ENCODE measurements at regions not wholly inside any gene's neighbourhood (a gene's known extent, or its start where the extent isn't known, plus 50 kb on each side); places are given as distances from the start of the nearest gene placed in this dataset.
A peak's percentile ranks its signal among the peaks of the same experiment; 100 is the strongest.

DNA sequence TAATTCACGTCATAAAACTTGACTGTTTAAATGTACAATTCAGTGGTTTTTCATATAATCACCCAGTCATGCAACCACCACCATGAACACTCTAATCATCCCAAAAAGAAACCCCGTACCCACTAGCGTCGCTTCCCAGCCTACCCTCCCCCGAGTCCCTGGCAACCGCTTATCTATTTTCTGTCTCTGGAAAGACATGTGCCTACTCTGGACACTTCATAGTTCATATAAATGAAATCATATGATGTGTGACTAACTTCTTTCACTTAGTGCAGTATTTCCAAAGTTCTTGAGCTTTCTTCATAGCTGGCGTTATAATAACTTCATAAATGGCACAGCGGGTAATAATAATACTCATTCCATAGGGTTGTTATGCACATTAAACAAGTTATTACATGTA, 215.2 kb downstream of the MYLK4 start:
- no peak for ATAC-seq

DNA sequence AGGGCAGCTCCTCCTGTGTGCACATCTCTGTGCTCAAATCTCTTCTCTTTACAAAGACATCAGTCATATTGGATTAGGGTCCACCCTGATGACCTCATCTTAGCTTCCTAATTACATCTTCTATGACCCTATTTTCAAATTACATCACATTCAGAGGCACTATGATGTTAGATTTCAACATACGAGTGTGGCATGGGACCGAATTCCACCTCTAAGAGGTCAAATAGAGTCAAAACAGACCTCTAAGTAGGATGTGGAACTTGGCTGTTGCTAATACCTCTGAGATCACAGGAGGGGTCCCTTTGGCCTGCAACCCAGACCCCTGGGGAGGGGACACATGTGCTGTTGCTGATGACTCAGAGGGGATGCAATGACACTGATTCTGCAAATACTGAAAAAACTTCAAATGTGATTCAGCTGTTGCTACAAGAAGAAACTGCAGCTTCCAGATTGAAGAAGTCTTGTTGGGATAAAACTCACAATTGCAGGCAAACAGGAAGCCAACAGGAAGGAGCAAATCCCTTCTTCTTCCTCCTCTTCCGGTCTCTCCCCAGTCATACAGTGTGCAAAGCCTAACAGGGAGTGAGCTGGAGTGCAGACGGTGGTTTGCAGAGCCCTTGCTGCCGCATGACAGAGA, 216.2 kb downstream of the MYLK4 start:
- ATAC-seq: no peak

DNA sequence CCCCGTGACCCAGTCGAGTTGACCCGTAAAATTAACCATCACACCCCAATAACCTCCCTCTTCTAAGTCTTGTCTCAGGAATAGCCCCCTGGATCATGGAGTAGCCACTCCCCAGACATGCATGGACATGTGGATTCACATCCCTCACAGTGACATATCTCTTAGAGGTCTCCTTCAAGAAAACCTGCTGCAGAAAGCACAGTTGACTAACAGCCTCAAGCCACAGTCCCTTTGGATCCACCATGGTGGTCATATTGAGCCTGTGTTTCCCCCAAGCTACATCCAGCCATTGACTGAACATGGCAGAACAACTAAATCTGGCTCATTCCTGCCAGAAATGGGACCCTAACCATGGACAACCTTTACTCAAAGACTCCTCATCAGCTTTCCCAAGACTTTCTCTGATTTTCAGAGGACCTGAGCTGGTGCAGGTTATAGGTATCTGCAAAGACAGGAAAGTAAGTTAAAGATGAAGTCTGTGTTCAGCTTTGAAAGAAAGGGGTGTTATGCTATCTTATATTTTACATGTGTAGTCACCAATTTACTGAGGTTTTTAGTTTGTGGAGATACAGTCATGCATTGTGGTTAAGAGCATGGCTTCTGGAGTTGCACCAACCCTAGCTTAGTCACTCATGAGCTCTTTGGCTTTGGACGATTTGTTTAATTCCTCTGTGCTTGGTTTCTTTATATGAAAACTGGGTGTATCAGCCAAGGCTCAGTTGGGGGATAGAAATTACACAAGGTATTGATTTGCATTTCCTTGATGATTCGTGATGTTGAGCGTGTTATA, 219.1 kb downstream of the MYLK4 start:
- ATAC-seq: peak; percentile 95

DNA sequence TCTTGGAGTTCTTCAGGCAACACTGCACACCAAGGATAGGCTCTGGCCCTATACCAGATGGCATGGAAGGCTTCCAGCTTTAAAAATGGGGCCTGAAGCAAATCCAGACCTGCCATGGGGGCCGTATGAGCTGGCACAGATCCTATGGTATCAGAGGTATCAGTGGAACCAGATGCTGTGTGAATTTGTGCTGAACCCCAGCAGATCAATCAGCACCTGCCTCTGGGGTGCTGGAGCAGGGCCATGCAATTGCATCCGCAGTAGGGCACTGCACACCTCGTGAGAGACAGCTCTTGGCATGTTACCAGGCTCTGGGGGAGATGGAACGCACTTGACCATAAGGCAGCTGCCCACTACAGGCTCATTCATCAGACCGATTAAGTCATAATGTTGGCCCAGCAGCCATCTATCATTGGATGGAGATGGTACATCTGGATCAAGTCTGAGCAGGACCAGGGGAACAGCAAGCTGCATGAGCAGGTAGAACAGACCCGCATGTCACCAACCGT, 221.5 kb downstream of the MYLK4 start:
- ATAC-seq: no peak

DNA sequence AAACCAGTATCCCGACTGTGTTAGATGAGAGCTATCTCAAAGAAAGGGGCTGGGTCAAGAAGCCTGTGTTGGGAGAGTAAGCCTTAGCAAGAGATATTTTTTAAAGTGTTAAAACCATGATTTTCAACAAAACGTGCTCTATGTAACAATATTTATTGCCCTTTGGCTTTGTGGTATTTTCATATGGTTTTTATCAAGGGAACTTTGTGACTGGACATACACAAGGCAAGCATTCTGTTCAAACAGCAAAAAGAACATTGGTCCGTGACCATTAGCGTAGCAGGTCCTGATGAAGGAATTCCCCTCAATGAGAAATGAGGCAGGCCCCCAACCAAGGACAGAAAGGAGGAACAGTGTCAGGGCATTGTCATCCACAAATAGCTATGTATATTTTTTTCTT, 222.6 kb downstream of the MYLK4 start:
- no peak for ATAC-seq

DNA sequence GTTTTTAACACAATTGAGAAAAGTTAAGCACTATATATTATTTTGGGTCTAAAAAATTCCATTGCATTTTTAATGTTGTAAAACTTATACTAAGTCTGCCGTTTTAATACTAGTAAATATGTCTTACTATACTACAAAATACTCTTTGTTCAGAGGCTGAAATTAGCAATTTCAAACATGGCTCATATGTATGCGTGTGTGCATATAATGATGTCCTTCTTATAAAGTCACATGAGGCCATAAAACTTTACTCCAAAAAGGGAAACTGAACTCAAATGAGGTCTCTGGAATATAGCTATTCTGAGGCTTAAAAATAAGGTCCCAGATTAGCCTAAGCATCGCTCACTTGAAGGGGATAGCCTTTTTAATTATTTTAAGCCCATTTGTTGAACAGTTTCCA, 224.0 kb downstream of the MYLK4 start:
- ATAC-seq: no peak

DNA sequence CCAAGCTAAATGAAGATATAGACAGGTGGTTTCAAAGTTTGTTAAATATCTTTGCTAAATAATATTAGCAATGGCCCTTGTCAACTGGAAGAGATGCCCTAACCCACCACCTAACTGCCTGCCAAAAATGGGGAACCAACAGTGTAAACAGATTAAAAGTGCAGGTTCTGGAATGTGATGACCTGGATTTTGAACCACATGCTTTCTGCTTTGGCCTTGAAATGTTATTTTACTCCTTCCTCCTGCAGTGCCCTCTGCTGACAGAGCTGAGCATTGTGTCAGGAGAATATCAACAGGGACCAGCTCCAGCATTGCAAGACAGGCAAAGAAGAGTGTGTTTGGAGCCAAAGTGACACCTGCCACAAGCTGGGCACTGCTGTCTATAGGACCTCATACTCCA, 226.6 kb downstream of the MYLK4 start:
- peak; percentile 33 for ATAC-seq

DNA sequence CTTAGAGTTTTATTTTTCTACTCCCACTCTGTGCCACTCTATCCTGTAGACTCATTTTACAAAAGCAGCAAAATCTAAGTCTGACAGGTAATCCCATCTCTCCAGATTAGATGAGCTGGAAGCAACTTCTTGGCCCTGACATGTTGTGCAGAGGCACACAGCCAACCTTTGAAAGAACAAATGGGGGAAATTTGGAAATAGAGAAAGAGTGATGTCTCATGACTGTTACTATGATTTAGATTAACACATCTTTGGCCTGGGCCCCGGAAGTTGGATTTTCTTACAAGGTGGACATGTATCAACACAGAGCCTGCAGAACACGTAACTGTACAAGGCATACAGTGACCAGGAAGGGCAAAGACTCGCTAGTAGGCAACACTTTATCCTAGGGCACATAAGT, 227.7 kb downstream of the MYLK4 start:
- peak; percentile 97 for ATAC-seq

DNA sequence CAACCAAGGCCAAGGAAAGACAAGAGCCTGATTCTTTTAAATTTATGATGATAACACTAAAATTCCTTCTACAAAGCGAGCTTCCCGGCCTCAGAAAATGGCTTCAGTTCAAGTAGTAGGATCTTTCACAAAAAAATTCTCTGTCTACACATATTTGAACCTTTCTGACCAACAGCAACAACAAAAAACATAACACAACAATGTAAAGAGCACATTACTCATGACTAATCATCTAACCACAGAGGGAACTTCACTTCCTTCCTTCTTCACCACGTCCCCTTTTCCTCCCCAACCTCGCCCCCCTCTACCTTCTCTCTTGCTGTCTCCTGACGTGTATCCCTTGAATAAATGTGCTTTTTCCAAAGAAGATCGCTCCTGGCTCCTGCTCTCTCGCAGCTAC, 228.2 kb downstream of the MYLK4 start:
- ATAC-seq: peak; percentile 62

DNA sequence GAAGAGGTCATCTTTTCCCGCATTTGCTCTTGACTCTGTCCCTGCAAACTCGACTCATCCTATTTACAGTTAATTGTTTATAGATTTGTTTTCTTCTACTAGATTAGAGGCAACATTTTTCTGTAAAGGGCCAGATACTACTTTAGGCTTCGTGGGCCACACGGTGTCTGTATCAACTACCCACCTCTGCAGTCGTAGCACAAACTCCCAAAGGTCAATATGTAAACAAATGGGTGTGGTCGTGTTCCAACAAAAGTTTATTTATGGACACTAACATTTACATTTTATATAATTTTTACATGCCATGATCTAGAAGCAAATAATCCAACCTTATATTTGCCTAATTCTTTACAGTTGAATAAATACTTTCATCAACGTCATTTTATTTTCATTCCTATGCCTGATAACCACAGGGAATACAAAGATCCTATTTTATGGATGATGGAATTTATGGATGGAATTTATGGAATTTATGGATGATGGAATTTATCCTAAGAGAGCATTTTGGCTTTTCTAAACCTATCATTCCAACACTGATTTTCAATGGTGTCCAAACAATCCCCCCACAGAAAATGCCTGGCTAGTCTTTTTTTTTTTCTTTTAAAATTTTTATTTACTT, 232.8 kb downstream of the MYLK4 start:
- ATAC-seq: no peak

DNA sequence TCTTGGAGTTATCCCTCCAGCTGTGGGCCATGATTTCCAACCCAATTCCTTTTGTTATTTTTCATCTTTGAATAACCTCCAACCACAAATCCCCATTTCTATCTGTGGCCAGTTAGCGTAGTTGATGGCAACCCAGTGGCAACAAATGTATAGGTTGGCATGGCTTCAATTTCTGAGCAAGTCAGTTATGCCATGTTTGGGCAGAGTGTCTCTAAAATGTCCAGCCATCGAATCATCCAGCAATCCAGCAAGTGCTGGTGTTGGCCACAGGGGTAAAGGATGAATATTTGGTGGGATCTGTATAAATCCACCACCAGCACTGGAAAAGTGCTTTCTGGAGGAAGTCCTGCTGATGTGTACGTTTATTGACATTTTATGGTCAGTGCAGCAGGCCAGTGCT, 233.3 kb downstream of the MYLK4 start:
- no peak for ATAC-seq

DNA sequence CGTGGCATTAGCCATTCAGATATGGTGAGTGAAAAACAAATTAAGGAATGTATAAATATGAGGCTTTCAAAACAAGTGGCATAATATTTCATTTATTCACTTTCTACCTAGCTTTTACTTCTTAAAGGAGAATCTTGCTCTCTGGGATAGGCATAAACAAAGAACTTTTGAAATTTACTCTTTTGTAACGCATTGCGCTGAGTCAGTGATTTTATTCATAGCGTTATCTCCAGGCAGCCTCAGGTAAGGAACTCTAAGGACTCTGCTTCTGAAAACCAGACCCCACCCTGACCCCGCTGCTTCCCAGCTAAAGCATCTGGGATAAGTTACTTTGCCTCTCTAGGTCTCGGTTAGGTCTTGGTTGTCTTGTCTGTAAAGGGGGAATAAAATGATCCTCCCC, 234.7 kb downstream of the MYLK4 start:
- no peak for ATAC-seq

DNA sequence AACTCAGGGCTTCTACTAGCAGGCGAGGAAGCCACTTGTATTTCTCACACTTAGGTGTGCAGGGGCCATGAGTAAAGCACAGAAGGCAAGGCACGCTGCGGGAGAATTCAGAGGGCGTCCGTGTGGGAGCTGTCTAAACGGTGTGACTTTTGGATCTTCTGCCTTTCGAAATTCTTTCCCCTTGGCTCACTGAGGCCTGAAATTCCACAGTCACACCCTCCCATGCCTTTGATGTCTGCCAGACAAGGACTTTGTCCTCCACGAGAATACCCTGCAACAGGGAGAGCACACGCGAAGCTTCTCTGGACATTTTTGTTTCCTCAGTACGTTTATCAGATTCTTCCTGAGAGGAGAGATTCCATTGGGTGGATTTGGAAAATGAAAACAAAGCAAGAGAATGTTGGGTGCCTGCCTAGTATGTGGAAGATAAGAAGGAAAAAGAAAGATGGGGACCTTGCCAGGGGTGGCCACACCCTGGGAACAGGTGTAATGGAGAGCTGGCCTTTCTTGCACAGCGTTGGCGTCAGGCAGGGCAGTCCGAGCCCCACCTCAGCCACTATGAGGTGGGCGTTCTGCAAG, 235.7 kb downstream of the MYLK4 start:
- ATAC-seq: no peak

DNA sequence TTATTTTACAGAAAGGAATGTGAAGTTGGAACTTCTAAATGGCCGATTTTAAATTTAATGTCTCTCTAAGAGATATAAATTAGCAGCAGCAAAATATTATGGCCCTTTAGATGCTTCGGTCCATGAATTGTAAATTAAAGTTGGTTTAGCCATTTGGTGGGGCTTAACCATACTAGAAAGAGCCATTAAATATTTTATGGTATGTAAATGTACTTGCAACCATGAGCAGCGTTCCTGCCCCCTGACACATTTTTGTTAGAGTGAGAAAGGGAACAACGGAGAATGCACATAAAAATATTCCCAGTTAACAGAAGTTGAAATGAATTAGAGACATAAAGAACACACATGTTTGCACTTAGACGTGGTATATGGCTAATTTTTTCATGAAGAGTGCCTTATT, 237.9 kb downstream of the MYLK4 start:
- no peak for ATAC-seq

DNA sequence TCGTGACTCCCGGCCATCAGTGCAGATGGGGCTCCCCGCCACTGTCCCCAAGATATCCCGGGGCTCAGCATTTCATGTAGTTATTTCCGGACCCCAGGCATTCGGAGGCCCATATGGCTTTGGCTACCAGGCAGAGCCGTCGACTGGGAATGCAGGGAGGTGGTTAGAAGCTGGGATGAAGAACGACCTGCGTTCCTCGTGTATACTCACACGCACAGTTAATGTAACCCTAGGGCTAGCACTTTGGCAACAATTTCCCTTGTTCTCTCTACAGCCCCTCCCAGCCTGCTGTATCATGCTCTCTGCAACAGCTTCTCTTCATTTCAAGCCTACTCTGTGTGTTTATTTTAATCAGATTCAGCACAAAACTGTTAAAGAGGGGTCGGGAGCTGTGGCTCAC, 240.4 kb downstream of the MYLK4 start:
- no peak for ATAC-seq

DNA sequence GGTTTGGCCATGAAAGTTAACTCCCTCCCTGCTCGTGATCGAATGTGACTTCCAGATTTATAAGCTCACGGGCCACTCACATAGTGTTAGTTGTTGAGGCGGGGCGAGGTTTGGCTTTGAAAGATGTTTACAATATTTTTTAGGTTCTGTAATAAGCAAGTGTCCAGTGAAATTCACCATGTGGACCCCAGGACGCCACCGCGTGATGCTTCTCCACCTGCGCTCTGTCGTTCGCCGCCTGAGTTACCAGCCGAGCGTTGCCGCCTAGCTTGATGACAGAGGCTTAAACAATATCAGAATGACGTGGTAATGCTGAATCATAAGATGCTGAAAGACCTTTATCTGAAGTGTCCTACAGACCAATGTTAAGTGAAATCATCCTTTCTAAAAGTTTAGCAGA, 241.0 kb downstream of the MYLK4 start:
- peak; percentile 39 for ATAC-seq

DNA sequence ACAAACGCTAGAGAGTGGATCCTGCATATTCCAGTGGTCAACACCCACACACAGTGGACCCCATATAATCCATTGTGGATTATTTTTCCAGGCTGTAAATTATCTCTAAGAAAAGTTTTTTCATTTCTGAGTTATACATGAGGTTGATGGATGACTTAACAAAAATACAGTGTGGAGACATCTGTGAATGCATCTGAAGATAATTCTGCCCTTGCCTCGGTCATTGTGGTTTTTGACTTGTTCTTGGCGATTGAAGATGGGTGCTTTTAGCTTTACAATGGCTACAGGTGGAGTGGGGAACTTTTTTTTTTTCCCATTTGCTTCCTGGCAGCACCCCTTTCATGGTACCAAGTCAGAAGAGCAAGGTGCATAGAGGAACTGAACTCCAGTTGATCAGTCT, 242.7 kb downstream of the MYLK4 start:
- no peak for ATAC-seq

DNA sequence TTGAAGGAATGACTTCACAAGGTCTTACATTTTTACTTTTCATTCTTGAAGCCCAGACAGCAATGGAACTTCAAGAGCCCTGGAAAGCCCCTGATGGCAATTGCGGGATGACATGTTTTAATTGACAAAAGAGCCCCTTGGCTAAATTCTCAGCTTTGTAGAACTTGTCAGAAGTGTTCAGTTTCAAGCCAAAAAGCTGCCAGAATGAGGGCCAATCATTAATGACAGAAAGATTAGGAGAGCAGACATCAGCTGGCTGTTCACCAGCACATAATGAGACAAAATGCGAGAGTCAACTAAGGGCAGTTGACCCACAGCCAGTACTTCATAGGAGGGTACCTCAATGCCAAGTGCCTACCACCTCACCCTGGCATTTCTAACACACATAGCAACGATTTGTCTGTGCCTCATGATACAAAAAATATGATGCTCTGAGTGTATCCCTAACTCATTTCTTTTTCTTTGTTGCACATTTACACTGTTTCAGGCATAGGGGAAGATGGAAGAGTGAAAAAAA, 243.1 kb downstream of the MYLK4 start:
- no peak for ATAC-seq

DNA sequence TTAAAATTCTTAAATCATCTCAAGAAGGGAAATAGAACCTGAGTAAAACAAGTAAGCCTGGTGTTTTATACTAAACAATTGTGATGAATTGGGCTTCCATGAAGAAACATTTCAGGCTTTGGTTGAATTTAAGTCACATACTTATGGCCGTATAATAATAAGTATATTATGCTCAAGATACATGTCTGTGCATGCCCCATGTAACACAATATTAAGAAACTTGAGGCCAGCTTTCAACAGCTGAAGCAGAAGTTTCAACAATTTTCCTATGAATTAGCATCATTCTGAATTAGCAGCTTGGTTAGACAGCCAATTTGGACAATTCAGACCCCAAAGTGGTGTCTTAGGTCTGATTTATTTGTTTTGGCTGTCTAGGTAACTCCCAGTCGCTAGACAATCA, 243.7 kb downstream of the MYLK4 start:
- no peak for ATAC-seq

DNA sequence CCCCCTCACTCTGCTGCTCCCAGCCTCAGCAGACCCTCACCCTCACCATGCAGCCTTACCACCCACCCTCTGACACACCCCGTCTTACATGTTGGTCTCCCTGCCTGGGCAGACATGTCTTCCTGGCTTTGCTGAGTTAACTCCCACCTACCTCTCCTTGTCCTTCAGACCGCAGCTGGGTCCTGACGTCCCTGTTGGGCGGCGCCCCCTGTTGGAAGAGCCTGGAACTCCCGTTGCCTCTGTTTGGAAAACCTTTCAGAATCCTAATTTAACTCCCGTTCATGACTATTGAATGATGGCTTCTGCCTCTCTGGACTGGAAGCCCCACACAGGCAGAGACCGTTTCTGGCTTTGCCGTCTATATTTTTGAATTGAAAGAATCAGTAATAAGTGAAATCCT, 245.1 kb downstream of the MYLK4 start:
- ATAC-seq: no peak

DNA sequence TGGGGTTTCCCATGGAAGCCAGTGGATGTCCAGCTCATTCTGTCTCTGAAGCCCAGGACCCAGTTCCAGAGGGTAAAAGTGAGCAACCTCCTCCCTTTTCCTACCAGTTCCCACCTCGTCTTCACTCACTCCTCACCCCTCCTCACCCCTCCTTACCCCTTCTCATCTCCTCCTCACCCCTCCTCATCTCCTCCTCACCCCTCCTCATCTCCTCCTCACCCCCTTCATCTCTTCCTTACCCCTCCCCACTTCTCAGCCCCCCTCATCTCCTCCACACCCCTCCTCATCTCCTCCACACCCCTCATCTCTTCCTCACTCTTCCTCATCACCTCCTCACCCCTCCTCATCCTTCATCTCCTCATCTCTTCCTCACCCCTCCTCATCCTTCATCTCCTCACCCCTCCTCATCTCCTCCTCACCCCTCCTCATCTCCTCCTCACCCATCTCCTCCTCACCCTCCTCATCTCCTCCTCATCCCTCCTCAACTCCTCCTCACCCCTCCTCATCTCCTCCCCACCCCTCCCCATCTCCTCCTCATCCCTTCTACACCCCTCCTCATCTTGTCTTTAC, 246.1 kb downstream of the MYLK4 start:
- ATAC-seq: no peak

DNA sequence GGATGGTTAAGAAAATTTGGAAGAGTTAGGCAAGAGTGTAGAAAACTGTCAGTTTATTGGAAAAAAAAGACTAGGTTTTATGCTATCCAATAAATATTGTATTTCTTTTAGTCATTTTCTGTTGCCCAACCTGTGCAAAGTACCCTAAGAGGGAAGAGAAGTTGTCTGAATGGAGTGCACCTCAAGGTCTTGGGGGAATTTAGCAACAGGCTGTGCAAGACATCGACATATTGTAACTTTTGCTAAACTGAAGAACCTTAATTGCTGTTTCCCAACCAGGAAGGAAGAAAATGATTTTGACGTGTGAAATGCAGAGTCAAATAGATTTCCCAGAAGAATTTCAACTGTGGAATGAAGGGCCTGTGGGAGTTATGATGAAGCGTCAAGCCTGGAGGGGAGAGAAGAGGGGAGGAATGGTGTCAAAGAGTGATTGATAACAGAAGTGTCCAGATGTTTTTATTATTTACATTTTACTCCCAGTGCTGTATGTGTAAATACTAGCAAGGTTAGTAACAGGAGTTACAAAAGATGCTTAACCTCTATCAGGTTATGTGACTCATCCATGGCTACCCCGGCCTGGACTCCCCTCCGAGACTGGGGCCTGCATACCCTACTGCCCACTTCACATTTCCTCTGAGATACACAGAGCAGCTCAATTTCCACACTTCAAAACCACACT, 246.8 kb downstream of the MYLK4 start:
- no peak for ATAC-seq
